Sigmoid colon (tissue), 6 donors: ENCODE measurements at regions not wholly inside any gene's neighbourhood (a gene's known extent, or its start where the extent isn't known, plus 50 kb on each side); places are given as distances from the start of the nearest gene placed in this dataset.

Source experiments
- DNase-seq: peaks from one replicate; pipeline ENCODE4 v3.0.0-alpha.2; 2019
- H3K27ac ChIP-seq, 4 donors: fragments of 200-600 bp; sonication (generic); one replicate each; pipeline ENCODE4 v1.5.1; 2016 to 2019; ENCODE audit warnings: mild to moderate bottlenecking in 1 of 4
- H3K27me3 ChIP-seq, 3 donors: fragments of 200-600 bp; sonication (generic); one replicate each; pipeline ENCODE4 v1.5.1; 2019; ENCODE audit warnings: mild to moderate bottlenecking in 1 of 3
- H3K36me3 ChIP-seq, 4 donors: fragments of 200-600 bp; sonication (generic); one replicate each; pipeline ENCODE4 v1.5.1; 2016 to 2019
- H3K4me1 ChIP-seq, 4 donors: fragments of 200-600 bp; sonication (generic); one replicate each; pipeline ENCODE4 v1.5.1; 2017 to 2019
- H3K4me3 ChIP-seq, 4 donors: fragments of 200-600 bp; sonication (generic); one replicate each; pipeline ENCODE4 v1.5.1; 2017 to 2019; ENCODE audit warnings: mild to moderate bottlenecking in 2 of 4, moderate library complexity in 1 of 4
- H3K9me3 ChIP-seq, 4 donors: fragments of 200-600 bp in 3 of 4; sonication (generic) in 3 of 4; one replicate each; pipeline versions ENCODE4 v1.5.1 to v1.6.1; 2013 to 2019
- CTCF ChIP-seq, 4 experiments: fragments of 450-650 bp in 3 of 4; fragments of 200-600 bp in 1 of 4; IDR thresholded peaks; one replicate each; pipeline ENCODE4 v1.5.1; 2016 to 2019; ENCODE audit warnings: antibody characterized with exemption in 4 of 4, mild to moderate bottlenecking in 3 of 4, moderate library complexity in 2 of 4
- EP300 ChIP-seq, 4 donors: sonication (generic); formaldehyde crosslinking; IDR thresholded peaks; one replicate each; pipeline ENCODE4 v1.6.1; 2017; ENCODE audit warnings: antibody characterized with exemption in 4 of 4
- POLR2A ChIP-seq, 2 donors: fragments of 450-650 bp; IDR thresholded peaks; one replicate each; pipeline ENCODE4 v1.6.1; 2016; ENCODE audit warnings: antibody characterized with exemption in 2 of 2, mild to moderate bottlenecking in 2 of 2, moderate library complexity in 2 of 2
- POLR2AphosphoS5 ChIP-seq, 4 donors: sonication (generic); formaldehyde crosslinking; IDR thresholded peaks; one replicate each; pipeline ENCODE4 v1.6.1; 2017; ENCODE audit warnings: antibody characterized with exemption in 4 of 4
- WGBS, 2 donors: extraction: QIAGEN DNeasy Blood & Tissue Kit; methylation state at CpG; one replicate each; pipeline ENCODE4 v1.1.7; 2013; 5-methylcytosine and 5-hydroxymethylcytosine counted together
- intact Hi-C: fragments of 100-400 bp; cut with DNase I; formaldehyde crosslinking; loops from one replicate; pipeline ENCODE4 v1.15.1; 2023
- donor health status: healthy with polysubstance abuse.
- donor health status: healthy.

- Histone ChIP-seq H3K27ac (no peak overlapping the region), H3K4me3 (no peak overlapping the region), H3K9me3 (no peaks in the 10 kb centered on the region), H3K4me1 (no peaks in the 10 kb centered on the region), H3K36me3 (no peaks in the 10 kb centered on the region), H3K27me3 (no peaks in the 10 kb centered on the region)
- TF ChIP-seq POLR2AphosphoS5 (IDR thresholded peaks at IDR 0.05) (no peak), POLR2A (IDR thresholded peaks at IDR 0.05) (no peak), EP300 (IDR thresholded peaks at IDR 0.05) (no peak), CTCF (IDR thresholded peaks at IDR 0.05) (no peak)
- DNase-seq = no peak
- intact Hi-C loops = no loop called here
- 85 to 90% methylated on average over 8 of the region's 8 CpGs for WGBS, 2 donors
These were observed 104.3 kb upstream of the RASGRP1 start for GRCh38 chr15:38668898-38669391.

GRCh38 chr15:38670128-38671005 is 105.8 kb upstream of the RASGRP1 start:
- no peaks in the 10 kb centered on the region for H3K9me3 ChIP-seq
- intact Hi-C loops = no loop called here
- no peaks in the 10 kb centered on the region for H3K36me3 ChIP-seq
- H3K4me3 ChIP-seq = no peak overlapping the region
- no peak for DNase-seq
- no peak overlapping the region for H3K27ac ChIP-seq
- no peaks in the 10 kb centered on the region for H3K27me3 ChIP-seq
- TF ChIP-seq EP300 (IDR thresholded peaks at IDR 0.05) (no peak), POLR2AphosphoS5 (IDR thresholded peaks at IDR 0.05) (no peak), POLR2A (IDR thresholded peaks at IDR 0.05) (no peak), CTCF (IDR thresholded peaks at IDR 0.05) (no peak)
- WGBS, 2 donors = 67 to 84% methylated on average over 3 of the region's 3 CpGs
- no peaks in the 10 kb centered on the region for H3K4me1 ChIP-seq

- Histone ChIP-seq H3K36me3 (no peaks in the 10 kb centered on the region), H3K4me1 (no peaks in the 10 kb centered on the region), H3K9me3 (no peaks in the 10 kb centered on the region), H3K27me3 (no peaks in the 10 kb centered on the region), H3K27ac (no peak overlapping the region), H3K4me3 (no peak overlapping the region)
- intact Hi-C loops = no loop called here
- TF ChIP-seq POLR2AphosphoS5 (IDR thresholded peaks at IDR 0.05) (no peak), POLR2A (IDR thresholded peaks at IDR 0.05) (no peak), CTCF (IDR thresholded peaks at IDR 0.05) (no peak), EP300 (IDR thresholded peaks at IDR 0.05) (no peak)
- WGBS, 2 donors = 82 to 90% methylated on average over 2 of the region's 2 CpGs
- no peak for DNase-seq
These were observed 106.4 kb upstream of the RASGRP1 start for GRCh38 chr15:38671006-38671387.

GRCh38 chr15:38671675-38672254 is 107.2 kb upstream of the RASGRP1 start:
- DNase-seq = no peak
- intact Hi-C loops = no loop called here
- WGBS, 2 donors = 60 to 84% methylated on average over 6 of the region's 6 CpGs
- Histone ChIP-seq H3K4me3 (no peak overlapping the region), H3K9me3 (no peaks in the 10 kb centered on the region), H3K36me3 (no peaks in the 10 kb centered on the region), H3K4me1 (no peaks in the 10 kb centered on the region), H3K27ac (no peak overlapping the region), H3K27me3 (no peaks in the 10 kb centered on the region)
- no peak for TF ChIP-seq EP300 (IDR thresholded peaks at IDR 0.05)
- no peak for TF ChIP-seq CTCF (IDR thresholded peaks at IDR 0.05)
- TF ChIP-seq POLR2A (IDR thresholded peaks at IDR 0.05) = no peak
- no peak for TF ChIP-seq POLR2AphosphoS5 (IDR thresholded peaks at IDR 0.05)
